Prostate gland (tissue), 2 donors: ENCODE measurements at regions not wholly inside any gene's neighbourhood (a gene's known extent, or its start where the extent isn't known, plus 50 kb on each side); places are given as distances from the start of the nearest gene placed in this dataset.

Source experiments
- DNase-seq: peaks from one replicate; pipeline ENCODE4 v3.0.0-alpha.2; 2019; ENCODE audit warnings: low spot score
- H3K27ac ChIP-seq, 2 donors: fragments of 200-600 bp; sonication (generic); 2 replicates each; pipeline ENCODE4 v1.5.1; 2017 to 2019
- H3K27me3 ChIP-seq: fragments of 200-600 bp; sonication (generic); replicated peaks from 2 replicates; pipeline ENCODE4 v1.5.1; 2019; ENCODE audit not compliant: insufficient read depth
- H3K36me3 ChIP-seq, 2 donors: fragments of 200-600 bp; sonication (generic); 1 replicate in 1 of 2; 2 replicates in 1 of 2; pipeline versions ENCODE4 v1.5.1 to v1.8.1; 2017 to 2019
- H3K4me1 ChIP-seq: fragments of 200-600 bp; sonication (generic); replicated peaks from 2 replicates; pipeline ENCODE4 v1.5.1; 2019
- H3K4me3 ChIP-seq, 2 donors: fragments of 200-600 bp; sonication (generic); 2 replicates each; pipeline ENCODE4 v1.5.1; 2017 to 2019
- H3K9me3 ChIP-seq: fragments of 200-600 bp; sonication (generic); 2 replicates; pipeline ENCODE4 v1.5.1; 2017
- CTCF ChIP-seq, 4 experiments: fragments of 200-600 bp in 2 of 4; fragments of 450-650 bp in 2 of 4; sonication (generic) in 2 of 4; IDR thresholded peaks; 1 replicate in 3 of 4; 2 replicates in 1 of 4; pipeline ENCODE4 v1.5.1; 2016 to 2019; ENCODE audit warnings: antibody characterized with exemption in 4 of 4, mild to moderate bottlenecking in 2 of 4, moderate library complexity in 2 of 4
- POLR2A ChIP-seq: fragments of 450-650 bp; IDR thresholded peaks from one replicate; pipeline ENCODE4 v1.6.1; 2016; ENCODE audit warnings: antibody characterized with exemption, mild to moderate bottlenecking
- POLR2AphosphoS5 ChIP-seq: sonication (generic); formaldehyde crosslinking; IDR thresholded peaks from one replicate; pipeline ENCODE4 v1.6.1; 2017; ENCODE audit warnings: antibody characterized with exemption
- WGBS: methylation state at CpG from one replicate; pipeline ENCODE4 v1.1.5; 2018; 5-methylcytosine and 5-hydroxymethylcytosine counted together
- intact Hi-C: fragments of 100-400 bp; cut with DNase I; formaldehyde crosslinking; loops from one replicate; pipeline ENCODE4 v1.14.2; 2022

GRCh38 chr11:97964332-97965004 lies 1056.3 kb upstream of the CNTN5 start:
- intact Hi-C loops: no loop called here
- Histone ChIP-seq H3K4me1 (no peaks in the 10 kb centered on the region), H3K4me3 (no peak overlapping the region), H3K9me3 (no peaks in the 10 kb centered on the region), H3K36me3 (no peaks in the 10 kb centered on the region), H3K27me3 (no peaks in the 10 kb centered on the region), H3K27ac (no peak overlapping the region)
- TF ChIP-seq POLR2A (no peak), POLR2AphosphoS5 (no peak), CTCF (IDR thresholded peaks at IDR 0.05) (no peak)
- WGBS: 96% methylated on average over 3 of the region's 3 CpGs
- DNase-seq: no peak

GRCh38 chr11:97965849-97966646 lies 1054.7 kb upstream of the CNTN5 start:
- intact Hi-C loops: no loop called here
- no peak for DNase-seq
- no peak for TF ChIP-seq CTCF (IDR thresholded peaks at IDR 0.05)
- no peak for TF ChIP-seq POLR2AphosphoS5
- TF ChIP-seq POLR2A: no peak
- WGBS: 82% methylated on average over 1 of the region's 1 CpG
- no peaks in the 10 kb centered on the region for H3K4me1 ChIP-seq
- H3K36me3 ChIP-seq: no peaks in the 10 kb centered on the region
- H3K27me3 ChIP-seq: no peaks in the 10 kb centered on the region
- no peaks in the 10 kb centered on the region for H3K9me3 ChIP-seq
- no peak overlapping the region for H3K4me3 ChIP-seq
- H3K27ac ChIP-seq: no peak overlapping the region

- DNase-seq: no peak
- Histone ChIP-seq H3K9me3 (no peaks in the 10 kb centered on the region), H3K36me3 (no peaks in the 10 kb centered on the region), H3K4me3 (no peak overlapping the region), H3K27me3 (no peaks in the 10 kb centered on the region), H3K4me1 (no peaks in the 10 kb centered on the region), H3K27ac (no peak overlapping the region)
- 75% methylated on average over 3 of the region's 3 CpGs for WGBS
- intact Hi-C loops: no loop called here
- no peak for TF ChIP-seq POLR2AphosphoS5
- no peak for TF ChIP-seq POLR2A
- no peak for TF ChIP-seq CTCF (IDR thresholded peaks at IDR 0.05)
Measured at GRCh38 chr11:97966901-97967300, 1053.8 kb upstream of the CNTN5 start.

GRCh38 chr11:97968071-97968470 lies 1052.7 kb upstream of the CNTN5 start:
- Histone ChIP-seq H3K9me3 (no peaks in the 10 kb centered on the region), H3K4me1 (no peaks in the 10 kb centered on the region), H3K36me3 (no peaks in the 10 kb centered on the region), H3K27me3 (no peaks in the 10 kb centered on the region), H3K27ac (no peak overlapping the region), H3K4me3 (no peak overlapping the region)
- DNase-seq: no peak
- TF ChIP-seq CTCF (IDR thresholded peaks at IDR 0.05) (no peak), POLR2AphosphoS5 (no peak)
- 76% methylated on average over 2 of the region's 2 CpGs for WGBS
- intact Hi-C loops: no loop called here

GRCh38 chr11:97972731-97973130 lies 1048.0 kb upstream of the CNTN5 start:
- intact Hi-C loops: no loop called here
- Histone ChIP-seq H3K36me3 (no peaks in the 10 kb centered on the region), H3K9me3 (no peaks in the 10 kb centered on the region), H3K4me1 (no peaks in the 10 kb centered on the region), H3K27ac (no peak overlapping the region), H3K4me3 (no peak overlapping the region), H3K27me3 (no peaks in the 10 kb centered on the region)
- WGBS: 66% methylated on average over 5 of the region's 5 CpGs
- DNase-seq: no peak
- TF ChIP-seq POLR2AphosphoS5 (no peak), CTCF (IDR thresholded peaks at IDR 0.05) (no peak), POLR2A (no peak)
